GM23338 (cell line): ENCODE measurements at regions not wholly inside any gene's neighbourhood (a gene's known extent, or its start where the extent isn't known, plus 50 kb on each side); places are given as distances from the start of the nearest gene placed in this dataset.

Source experiments
- ATAC-seq: fragments of 200-7000 bp; cut with Tn5 transposase; 3 replicates; pipeline ENCODE4 v1.9.1; 2020
- DNase-seq: peaks from one replicate; pipeline ENCODE4 v3.0.0-alpha.2; 2015; ENCODE audit warnings: low spot score
- H2AFZ ChIP-seq: fragments of 200-600 bp; sonication (generic); 2 replicates; pipeline ENCODE4 v1.8.0; 2016; ENCODE audit warnings: antibody characterized with exemption, mild to moderate bottlenecking, moderate library complexity
- H3F3A ChIP-seq: fragments of 200-600 bp; sonication (generic); replicated peaks from 2 replicates; pipeline ENCODE4 v1.8.0; 2017; ENCODE audit warnings: antibody characterized with exemption, mixed run types, low read depth
- H3K27ac ChIP-seq: fragments of 200-600 bp; sonication (generic); 2 replicates; pipeline ENCODE4 v1.6.1; 2016; ENCODE audit warnings: low read depth
- H3K27me3 ChIP-seq: fragments of 200-600 bp; sonication (generic); 2 replicates; pipeline ENCODE4 v1.8.0; 2016; ENCODE audit warnings: mild to moderate bottlenecking, mixed run types, moderate library complexity; ENCODE audit not compliant: insufficient read depth
- H3K36me3 ChIP-seq: fragments of 200-600 bp; sonication (generic); 2 replicates; pipeline ENCODE4 v1.8.0; 2016; ENCODE audit warnings: mild to moderate bottlenecking; ENCODE audit not compliant: insufficient read depth
- H3K4me1 ChIP-seq: fragments of 200-600 bp; sonication (generic); 2 replicates; pipeline ENCODE4 v1.8.0; 2016; ENCODE audit warnings: mild to moderate bottlenecking, moderate library complexity; ENCODE audit not compliant: insufficient read depth
- H3K4me2 ChIP-seq: fragments of 200-600 bp; sonication (generic); 2 replicates; pipeline ENCODE4 v1.7.1; 2017; ENCODE audit warnings: mixed run types
- H3K4me3 ChIP-seq: fragments of 200-600 bp; sonication (generic); 2 replicates; pipeline ENCODE4 v1.6.1; 2016; ENCODE audit warnings: mixed run types
- H3K79me2 ChIP-seq: fragments of 200-600 bp; sonication (generic); replicated peaks from 2 replicates; pipeline ENCODE4 v1.8.0; 2017; ENCODE audit warnings: mild to moderate bottlenecking; ENCODE audit not compliant: insufficient read depth
- H3K9me2 ChIP-seq: fragments of 200-600 bp; sonication (generic); 2 replicates; pipeline ENCODE4 v1.8.0; 2017; ENCODE audit not compliant: insufficient read depth
- H4K20me1 ChIP-seq: fragments of 200-600 bp; sonication (generic); replicated peaks from 2 replicates; pipeline ENCODE4 v1.8.0; 2017; ENCODE audit warnings: mild to moderate bottlenecking; ENCODE audit not compliant: insufficient read depth
- H3K27ac Mint-ChIP-seq: 2 replicates; pipeline ENCODE4 v1.8.0; 2020; ENCODE audit warnings: inconsistent platforms, mild to moderate bottlenecking, moderate library complexity, mixed read lengths
- H3K27me3 Mint-ChIP-seq: 3 replicates; pipeline ENCODE4 v1.8.0; 2022; ENCODE audit warnings: low read depth, mild to moderate bottlenecking, moderate library complexity, mixed read lengths, inconsistent platforms; ENCODE audit not compliant: insufficient read depth, poor library complexity
- H3K36me3 Mint-ChIP-seq: 3 replicates; pipeline ENCODE4 v1.8.0; 2021; ENCODE audit warnings: low read depth, mild to moderate bottlenecking, inconsistent platforms, moderate library complexity, mixed read lengths
- H3K4me1 Mint-ChIP-seq: 3 replicates; pipeline ENCODE4 v1.8.0; 2020; ENCODE audit warnings: mild to moderate bottlenecking, inconsistent platforms, mixed read lengths
- H3K4me3 Mint-ChIP-seq: 3 replicates; pipeline ENCODE4 v1.8.0; 2021; ENCODE audit warnings: moderate library complexity, mild to moderate bottlenecking, inconsistent platforms, mixed read lengths
- H3K9me3 Mint-ChIP-seq: 3 replicates; pipeline ENCODE4 v1.8.0; 2020; ENCODE audit warnings: moderate library complexity, mild to moderate bottlenecking, inconsistent platforms, mixed read lengths
- CREB1 ChIP-seq: fragments of 250-450 bp; sonication (Bioruptor Pico); IDR thresholded peaks from 2 replicates; pipeline ENCODE4 v1.5.0; 2020; ENCODE audit warnings: low read depth, mild to moderate bottlenecking, moderate library complexity
- CTCF ChIP-seq, 2 experiments: fragments of 200-600 bp in 1 of 2; sonication (generic) in 1 of 2; conservative IDR thresholded peaks; 2 replicates each; pipeline versions ENCODE4 v1.5.1 to v1.6.1; 2016 to 2017; ENCODE audit warnings: antibody characterized with exemption in 2 of 2, low read depth in 2 of 2, mild to moderate bottlenecking in 2 of 2, moderate library complexity in 1 of 2
- ETS1 ChIP-seq: IDR thresholded peaks from 2 replicates; pipeline ENCODE4 v1.6.1; 2016; ENCODE audit warnings: antibody characterized with exemption
- EZH2 ChIP-seq: fragments of 200-600 bp; sonication (generic); IDR thresholded peaks from one replicate; pipeline ENCODE4 v1.8.0; 2017; ENCODE audit warnings: antibody characterized with exemption, mild to moderate bottlenecking, low read depth; ENCODE audit not compliant: unreplicated experiment
- EZH2phosphoT487 ChIP-seq: fragments of 200-600 bp; sonication (generic); IDR thresholded peaks from one replicate; pipeline ENCODE4 v1.8.1; 2018; ENCODE audit warnings: antibody characterized with exemption; ENCODE audit not compliant: unreplicated experiment
- JUNB ChIP-seq: IDR thresholded peaks from one replicate; pipeline ENCODE4 v1.6.1; 2016; ENCODE audit warnings: antibody characterized with exemption; ENCODE audit not compliant: unreplicated experiment
- NANOG ChIP-seq: IDR thresholded peaks from 2 replicates; pipeline ENCODE4 v1.6.1; 2016; ENCODE audit warnings: antibody characterized with exemption, borderline replicate concordance
- POLR2AphosphoS5 ChIP-seq: IDR thresholded peaks from 2 replicates; pipeline ENCODE4 v1.6.1; 2016; ENCODE audit warnings: antibody characterized with exemption, low read depth
- STAT1 ChIP-seq: IDR thresholded peaks from one replicate; pipeline ENCODE4 v1.6.1; 2016; ENCODE audit warnings: antibody characterized with exemption; ENCODE audit not compliant: unreplicated experiment
- ZNF114 ChIP-seq: fragments of 250-450 bp; sonication (Bioruptor Pico); IDR thresholded peaks from 2 replicates; pipeline ENCODE4 v1.5.0; 2020; ENCODE audit warnings: mild to moderate bottlenecking, moderate library complexity
- ZNF331 ChIP-seq: fragments of 250-450 bp; sonication (Bioruptor Pico); IDR thresholded peaks from 2 replicates; pipeline ENCODE4 v1.5.0; 2020; ENCODE audit warnings: low read depth, mild to moderate bottlenecking, moderate library complexity
- ZNF462 ChIP-seq: fragments of 250-450 bp; sonication (Bioruptor Pico); IDR thresholded peaks from 2 replicates; pipeline ENCODE4 v1.5.0; 2020; ENCODE audit warnings: mild to moderate bottlenecking, moderate library complexity
- TF ChIP-seq, protein P1 (sequence below): IDR thresholded peaks from one replicate; pipeline ENCODE4 v1.6.1; 2018; ENCODE audit warnings: antibody characterized with exemption; ENCODE audit not compliant: unreplicated experiment

GRCh38 chr7:149605696-149606095, 108.1 kb upstream of the ZNF746 start:
- Histone ChIP-seq H3K4me1 (no peaks in the 10 kb centered on the region), H3K4me3 (no peak overlapping the region), H3K4me2 (no peak overlapping the region), H3K9me2 (no peaks in the 10 kb centered on the region), H2AFZ (no peak overlapping the region), H3K36me3 (no peaks in the 10 kb centered on the region; the same call in 1 of the 2 replicates), H3F3A (no peaks in the 10 kb centered on the region), H3K27me3 (no peaks in the 10 kb centered on the region), H4K20me1 (no peaks in the 10 kb centered on the region; the same call in 1 of the 2 replicates), H3K79me2 (no peaks in the 10 kb centered on the region; the same call in 1 of the 2 replicates), H3K27ac (no peak overlapping the region)
- no peak for TF ChIP-seq ZNF331
- TF ChIP-seq CREB1 (CRISPR knock-in tag), result no peak
- TF ChIP-seq EZH2phosphoT487, result no peak
- no peak for TF ChIP-seq ZNF462 (CRISPR knock-in tag)
- no peak for TF ChIP-seq ZNF114
- no peak for TF ChIP-seq NANOG
- no peak for TF ChIP-seq STAT1
- TF ChIP-seq EZH2, result no peak
- TF ChIP-seq, protein P1, sequence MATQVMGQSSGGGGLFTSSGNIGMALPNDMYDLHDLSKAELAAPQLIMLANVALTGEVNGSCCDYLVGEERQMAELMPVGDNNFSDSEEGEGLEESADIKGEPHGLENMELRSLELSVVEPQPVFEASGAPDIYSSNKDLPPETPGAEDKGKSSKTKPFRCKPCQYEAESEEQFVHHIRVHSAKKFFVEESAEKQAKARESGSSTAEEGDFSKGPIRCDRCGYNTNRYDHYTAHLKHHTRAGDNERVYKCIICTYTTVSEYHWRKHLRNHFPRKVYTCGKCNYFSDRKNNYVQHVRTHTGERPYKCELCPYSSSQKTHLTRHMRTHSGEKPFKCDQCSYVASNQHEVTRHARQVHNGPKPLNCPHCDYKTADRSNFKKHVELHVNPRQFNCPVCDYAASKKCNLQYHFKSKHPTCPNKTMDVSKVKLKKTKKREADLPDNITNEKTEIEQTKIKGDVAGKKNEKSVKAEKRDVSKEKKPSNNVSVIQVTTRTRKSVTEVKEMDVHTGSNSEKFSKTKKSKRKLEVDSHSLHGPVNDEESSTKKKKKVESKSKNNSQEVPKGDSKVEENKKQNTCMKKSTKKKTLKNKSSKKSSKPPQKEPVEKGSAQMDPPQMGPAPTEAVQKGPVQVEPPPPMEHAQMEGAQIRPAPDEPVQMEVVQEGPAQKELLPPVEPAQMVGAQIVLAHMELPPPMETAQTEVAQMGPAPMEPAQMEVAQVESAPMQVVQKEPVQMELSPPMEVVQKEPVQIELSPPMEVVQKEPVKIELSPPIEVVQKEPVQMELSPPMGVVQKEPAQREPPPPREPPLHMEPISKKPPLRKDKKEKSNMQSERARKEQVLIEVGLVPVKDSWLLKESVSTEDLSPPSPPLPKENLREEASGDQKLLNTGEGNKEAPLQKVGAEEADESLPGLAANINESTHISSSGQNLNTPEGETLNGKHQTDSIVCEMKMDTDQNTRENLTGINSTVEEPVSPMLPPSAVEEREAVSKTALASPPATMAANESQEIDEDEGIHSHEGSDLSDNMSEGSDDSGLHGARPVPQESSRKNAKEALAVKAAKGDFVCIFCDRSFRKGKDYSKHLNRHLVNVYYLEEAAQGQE, result no peak
- TF ChIP-seq CTCF (conservative IDR thresholded peaks at IDR 0.05; ENCODE audit: low read depth in 2 of 2), result no peak
- TF ChIP-seq POLR2AphosphoS5, result no peak
- TF ChIP-seq ETS1, result no peak
- TF ChIP-seq JUNB, result no peak
- H3K4me1 Mint-ChIP-seq, result no peaks in the 10 kb centered on the region
- no peak overlapping the region for H3K27ac Mint-ChIP-seq
- DNase-seq (no peak), ATAC-seq (no peak)
- H3K9me3 Mint-ChIP-seq, result no peaks in the 10 kb centered on the region
- peaks cover 46% of the 10 kb centered on the region for H3K36me3 Mint-ChIP-seq
- H3K27me3 Mint-ChIP-seq, result no peaks in the 10 kb centered on the region
- H3K4me3 Mint-ChIP-seq, result no peak overlapping the region
